Large intestine (tissue), 3 donors: ENCODE measurements at regions not wholly inside any gene's neighbourhood (a gene's known extent, or its start where the extent isn't known, plus 50 kb on each side); places are given as distances from the start of the nearest gene placed in this dataset.

Experiments used
- DNase-seq, 2 donors: peaks; one replicate each; pipeline versions ENCODE4 v3.0.0 to v3.0.0-alpha.2; 2013
- H3K27ac ChIP-seq: one replicate; pipeline ENCODE4 v1.5.1; 2013; ENCODE audit warnings: low read length
- H3K27me3 ChIP-seq: 2 replicates; pipeline ENCODE4 v1.6.1; 2013; ENCODE audit warnings: low read length; ENCODE audit not compliant: control insufficient read depth, insufficient read depth
- H3K36me3 ChIP-seq: 2 replicates; pipeline ENCODE4 v1.6.1; 2013; ENCODE audit warnings: low read length; ENCODE audit not compliant: control insufficient read depth, insufficient read depth
- H3K4me1 ChIP-seq: one replicate; pipeline ENCODE4 v1.6.1; 2013; ENCODE audit warnings: low read length; ENCODE audit not compliant: control insufficient read depth, insufficient read depth
- H3K4me3 ChIP-seq: one replicate; pipeline ENCODE4 v1.5.1; 2013; ENCODE audit warnings: low read length
- H3K9me3 ChIP-seq: one replicate; pipeline ENCODE4 v1.6.1; 2013; ENCODE audit warnings: mild to moderate bottlenecking, low read depth, low read length, moderate library complexity; ENCODE audit not compliant: control insufficient read depth
- WGBS: methylation state at CpG from one replicate; pipeline ENCODE4 v1.1.5; 2013; ENCODE audit warnings: low lambda C conversion rate; ENCODE audit not compliant: insufficient coverage; 5-methylcytosine and 5-hydroxymethylcytosine counted together

DNA sequence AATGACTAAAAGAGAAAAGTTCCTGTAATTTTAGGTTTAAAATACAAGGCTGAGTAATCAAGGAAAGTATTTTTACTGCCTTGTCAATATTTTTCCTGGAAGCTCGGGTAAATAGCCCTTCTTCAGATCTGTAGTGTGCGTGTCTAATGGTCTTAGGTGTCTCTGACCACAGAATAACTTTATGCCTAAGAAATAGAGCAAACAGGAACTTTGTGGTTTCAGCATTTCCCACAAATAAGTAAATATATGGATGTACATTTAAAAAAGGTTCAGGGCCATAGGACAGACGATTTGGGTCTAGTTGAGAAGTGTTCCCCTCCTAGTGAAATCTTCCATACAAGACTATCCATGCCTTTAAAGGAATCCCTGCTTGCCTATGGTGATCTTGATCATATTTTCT is 107.0 kb downstream of the ZC3H11B start:
- no peak overlapping the region for H3K27ac ChIP-seq
- H3K9me3 ChIP-seq = no peaks in the 10 kb centered on the region
- no peak overlapping the region for H3K4me3 ChIP-seq
- H3K36me3 ChIP-seq = no peaks in the 10 kb centered on the region
- H3K4me1 ChIP-seq = no peaks in the 10 kb centered on the region
- H3K27me3 ChIP-seq = no peaks in the 10 kb centered on the region
- WGBS = 50% methylated on average over 1 of the region's 3 CpGs
- DNase-seq = no peak

DNA sequence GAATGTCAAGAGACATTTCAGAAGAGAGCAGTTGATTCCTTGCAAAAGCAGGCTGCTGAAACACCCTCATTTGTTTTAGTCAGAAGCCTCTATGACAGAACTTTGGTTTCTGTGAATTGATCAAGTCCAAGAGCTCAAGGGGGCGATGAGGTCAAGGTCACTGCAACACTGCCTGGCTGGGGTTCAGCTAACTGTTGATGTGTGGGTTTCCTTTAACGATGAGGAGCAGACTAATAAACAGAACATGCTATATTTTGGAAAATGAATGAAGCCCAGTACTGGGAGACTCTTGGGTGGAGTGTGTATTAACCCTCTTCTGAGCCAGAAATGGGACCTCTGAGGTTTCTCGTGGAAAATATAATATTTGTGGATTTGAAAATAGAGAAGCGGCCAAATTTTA is 109.3 kb downstream of the ZC3H11B start:
- WGBS = 71% methylated on average over 1 of the region's 4 CpGs
- Histone ChIP-seq H3K36me3 (no peaks in the 10 kb centered on the region), H3K4me1 (no peaks in the 10 kb centered on the region)

DNA sequence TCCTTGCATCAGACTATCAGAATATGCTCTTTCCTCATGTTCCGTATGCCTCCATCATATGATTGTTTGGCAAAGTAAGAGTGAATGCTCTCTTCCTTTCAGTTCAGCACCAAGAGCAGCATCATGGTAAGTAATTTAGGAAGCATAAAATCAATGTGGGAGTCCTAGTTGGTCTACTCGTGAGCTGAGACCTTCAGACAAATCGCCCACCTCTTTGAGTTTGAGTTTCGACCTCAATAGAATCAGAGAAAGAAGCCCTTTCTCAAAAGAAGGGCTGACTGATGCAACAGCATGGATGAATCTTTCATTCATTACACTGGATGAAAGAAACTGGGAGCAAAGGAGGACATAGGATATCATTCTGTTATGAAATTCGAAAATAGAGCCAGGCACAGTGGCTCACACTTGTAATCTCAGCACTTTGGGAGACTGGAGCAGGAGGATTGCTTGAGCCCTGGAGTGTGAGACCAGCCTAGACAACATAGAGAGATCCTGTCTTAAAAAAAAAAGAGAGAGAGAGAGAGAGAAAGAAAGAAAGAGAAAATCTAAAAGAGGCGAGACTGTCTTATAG is 112.5 kb downstream of the ZC3H11B start:
- Histone ChIP-seq H3K36me3 (no peaks in the 10 kb centered on the region), H3K27ac (no peak overlapping the region), H3K4me1 (no peaks in the 10 kb centered on the region), H3K9me3 (no peaks in the 10 kb centered on the region), H3K27me3 (no peaks in the 10 kb centered on the region), H3K4me3 (no peak overlapping the region)
- 100% methylated on average over 1 of the region's 6 CpGs for whole genome bisulfite sequencing
- no peak for DNase-seq

More for the DNA sequence above, 109.3 kb downstream of the ZC3H11B start:
- Histone ChIP-seq H3K27ac (no peak overlapping the region), H3K27me3 (no peaks in the 10 kb centered on the region), H3K9me3 (no peaks in the 10 kb centered on the region), H3K4me3 (no peak overlapping the region)
- no peak for DNase-seq

DNA sequence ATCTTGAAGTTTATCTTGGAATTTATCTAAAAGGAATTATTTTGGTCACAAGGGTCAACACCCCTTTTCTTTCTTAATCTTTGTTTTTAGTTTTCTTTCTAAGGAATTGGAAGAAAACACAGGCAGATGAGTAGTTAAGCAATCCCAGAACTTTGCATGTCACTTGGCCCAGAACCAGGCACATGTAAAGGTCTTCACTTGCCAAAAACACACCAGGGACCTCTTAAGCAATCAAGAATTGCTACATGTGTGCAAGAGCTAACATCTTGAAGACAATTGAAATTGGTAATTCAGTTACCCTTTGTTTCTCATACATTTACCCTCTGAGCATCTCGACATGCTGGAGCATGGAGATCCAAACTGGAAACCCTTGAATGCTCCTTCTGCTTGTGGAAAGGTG is 114.2 kb downstream of the ZC3H11B start:
- H3K4me1 ChIP-seq = no peaks in the 10 kb centered on the region
- no peaks in the 10 kb centered on the region for H3K27me3 ChIP-seq
- H3K36me3 ChIP-seq = no peaks in the 10 kb centered on the region
- no CpG with 5 or more reads among the region's 1 CpG for WGBS
- no peak overlapping the region for H3K4me3 ChIP-seq
- DNase-seq = no peak
- H3K27ac ChIP-seq = no peak overlapping the region
- no peaks in the 10 kb centered on the region for H3K9me3 ChIP-seq

DNA sequence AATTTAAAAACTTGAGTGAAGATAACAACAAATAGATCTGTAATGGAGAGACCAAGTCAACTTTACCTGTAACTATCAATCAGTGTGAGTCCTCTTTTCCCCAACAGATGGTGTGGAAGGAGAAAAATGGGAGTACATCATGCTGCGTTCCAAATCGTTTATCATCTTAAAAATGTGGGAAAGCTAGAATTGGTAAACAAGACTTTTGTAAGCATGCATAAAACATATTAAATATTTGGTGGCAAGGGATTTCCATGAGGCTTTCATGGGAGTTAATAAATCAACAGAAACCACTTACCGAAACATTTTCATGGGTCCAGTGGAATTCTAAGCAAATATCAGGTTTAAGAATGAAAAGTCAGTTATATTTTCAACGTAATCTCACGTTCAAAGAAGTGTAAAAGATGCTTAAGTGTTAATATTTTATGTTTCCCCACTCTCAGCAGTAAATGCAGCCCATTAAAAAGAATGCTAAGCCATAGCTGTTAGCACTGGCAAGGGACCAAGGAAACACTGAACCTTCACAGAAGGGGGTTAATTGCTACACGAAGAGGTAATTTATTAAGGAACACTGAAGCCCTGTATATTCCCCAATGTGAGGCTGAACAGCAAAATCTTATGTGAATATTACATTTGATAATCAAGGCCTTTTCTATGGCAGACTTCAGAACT is 117.0 kb downstream of the ZC3H11B start:
- Histone ChIP-seq H3K9me3 (no peaks in the 10 kb centered on the region), H3K4me1 (no peaks in the 10 kb centered on the region), H3K27me3 (no peaks in the 10 kb centered on the region), H3K36me3 (no peaks in the 10 kb centered on the region), H3K4me3 (no peak overlapping the region), H3K27ac (no peak overlapping the region)
- 80% methylated on average over 1 of the region's 6 CpGs for WGBS
- no peak for DNase-seq

DNA sequence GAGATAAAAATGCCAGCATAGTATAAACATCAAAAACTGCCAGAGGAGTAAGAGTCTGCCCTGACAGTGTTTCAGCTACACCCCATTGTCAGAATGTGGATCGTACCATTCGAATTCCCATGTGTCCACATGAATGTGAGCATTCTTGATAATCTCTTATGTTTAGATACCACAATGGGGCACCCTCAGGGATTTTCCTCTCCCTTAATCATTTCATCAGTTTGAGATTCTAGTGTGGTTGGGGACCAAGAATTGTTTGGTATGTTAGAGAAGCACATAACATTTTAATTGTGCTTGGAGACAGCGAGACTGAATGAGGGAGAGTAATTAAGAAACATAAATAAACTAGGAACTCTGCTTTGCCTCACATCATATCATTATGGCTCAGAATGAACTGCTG is 120.2 kb downstream of the ZC3H11B start:
- no peaks in the 10 kb centered on the region for H3K36me3 ChIP-seq
- no peaks in the 10 kb centered on the region for H3K27me3 ChIP-seq
- no peak for DNase-seq
- no peak overlapping the region for H3K27ac ChIP-seq
- no peak overlapping the region for H3K4me3 ChIP-seq
- H3K9me3 ChIP-seq = no peaks in the 10 kb centered on the region
- H3K4me1 ChIP-seq = no peaks in the 10 kb centered on the region
- 78% methylated on average over 1 of the region's 3 CpGs for WGBS

DNA sequence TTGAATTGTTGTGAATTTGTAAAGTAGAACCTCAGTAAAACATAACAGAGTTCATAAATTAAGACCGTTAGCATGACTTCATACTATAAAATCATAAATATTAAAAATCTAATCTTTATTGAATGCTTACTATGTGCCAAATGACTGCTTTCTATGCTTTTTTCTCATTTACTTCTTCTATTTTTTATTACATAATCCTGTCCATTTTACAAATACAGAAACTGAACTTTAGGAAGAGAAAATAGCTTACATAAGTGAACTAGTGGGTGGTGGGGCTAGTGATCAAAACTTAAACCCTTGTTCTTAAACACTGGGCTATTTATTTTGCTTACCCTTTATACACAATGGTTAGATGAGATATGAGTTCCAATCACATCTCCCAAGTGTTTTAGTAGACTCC is 122.3 kb downstream of the ZC3H11B start:
- Histone ChIP-seq H3K4me3 (no peak overlapping the region), H3K27me3 (no peaks in the 10 kb centered on the region), H3K9me3 (no peaks in the 10 kb centered on the region), H3K4me1 (no peaks in the 10 kb centered on the region), H3K27ac (no peak overlapping the region), H3K36me3 (no peaks in the 10 kb centered on the region)
- no peak for DNase-seq
- 100% methylated on average over 1 of the region's 1 CpG for WGBS

DNA sequence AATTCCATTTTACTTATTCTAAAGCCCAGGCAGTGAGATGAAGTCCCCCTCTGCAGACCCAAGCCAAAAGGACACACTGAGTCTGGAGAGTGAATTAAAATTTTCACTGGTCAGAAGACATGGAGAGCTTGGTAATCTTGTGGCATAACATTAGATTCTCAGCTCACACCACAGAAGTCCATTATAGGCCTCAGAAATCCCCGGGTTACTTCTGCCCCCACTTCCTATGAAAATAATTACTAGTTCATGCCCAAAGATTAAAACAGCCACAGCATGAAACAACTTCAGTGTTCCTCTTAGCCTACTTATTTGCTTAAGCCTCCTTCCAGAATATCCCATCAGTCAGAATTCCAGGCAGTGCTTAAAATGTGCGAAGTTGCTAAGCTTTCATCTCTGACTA is 123.3 kb downstream of the ZC3H11B start:
- H3K27ac ChIP-seq = no peak overlapping the region
- no peaks in the 10 kb centered on the region for H3K4me1 ChIP-seq
- H3K27me3 ChIP-seq = no peaks in the 10 kb centered on the region
- no peaks in the 10 kb centered on the region for H3K36me3 ChIP-seq
- H3K4me3 ChIP-seq = no peak overlapping the region
- H3K9me3 ChIP-seq = no peaks in the 10 kb centered on the region
- no peak for DNase-seq
- 60% methylated on average over 1 of the region's 2 CpGs for WGBS

DNA sequence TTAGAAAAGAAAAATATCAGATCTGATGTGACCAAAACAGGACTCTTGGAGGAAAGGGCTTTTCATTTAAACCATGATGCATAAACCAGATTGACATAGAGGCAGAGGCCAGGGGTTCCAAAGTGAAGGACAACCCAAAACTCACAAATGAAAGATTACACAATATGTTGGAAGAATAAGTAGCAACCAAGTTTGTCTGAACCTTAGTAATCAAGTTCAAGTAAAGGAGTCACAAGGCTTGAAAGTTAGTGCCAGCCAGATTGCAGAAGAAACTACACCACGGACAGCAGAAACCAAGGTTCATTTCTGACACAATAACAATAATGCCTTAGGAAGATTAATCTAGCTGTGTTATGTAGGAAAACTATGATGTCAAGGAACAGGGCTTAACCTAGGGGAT is 124.6 kb downstream of the ZC3H11B start:
- Histone ChIP-seq H3K4me1 (no peaks in the 10 kb centered on the region), H3K4me3 (no peak overlapping the region), H3K36me3 (no peaks in the 10 kb centered on the region), H3K27me3 (no peaks in the 10 kb centered on the region), H3K27ac (no peak overlapping the region), H3K9me3 (no peaks in the 10 kb centered on the region)
- WGBS = no CpG with 5 or more reads among the region's 1 CpG
- DNase-seq = no peak

DNA sequence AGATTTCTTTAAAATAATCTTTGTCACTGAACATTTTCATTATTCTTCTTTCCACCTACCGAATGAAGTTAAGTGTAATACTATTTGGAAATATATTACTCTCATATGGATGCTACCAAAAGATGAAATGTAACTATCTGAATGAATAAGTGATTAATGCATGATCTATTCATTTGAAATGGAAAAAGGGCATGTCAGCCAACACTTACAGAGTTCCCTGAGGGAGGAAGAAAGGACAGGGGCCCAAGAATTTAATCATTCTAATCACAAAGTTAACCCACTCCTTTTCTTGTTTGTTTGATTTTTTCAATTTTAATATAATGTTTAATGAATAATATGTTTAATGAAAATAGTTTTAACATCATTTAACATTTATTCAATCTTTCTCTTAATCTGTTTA is 129.4 kb downstream of the ZC3H11B start:
- H3K27me3 ChIP-seq = no peaks in the 10 kb centered on the region
- no peak overlapping the region for H3K27ac ChIP-seq
- no peaks in the 10 kb centered on the region for H3K4me1 ChIP-seq
- H3K36me3 ChIP-seq = no peaks in the 10 kb centered on the region
- DNase-seq = no peak
- no peaks in the 10 kb centered on the region for H3K9me3 ChIP-seq
- 100% methylated on average over 1 of the region's 1 CpG for WGBS
- H3K4me3 ChIP-seq = no peak overlapping the region

DNA sequence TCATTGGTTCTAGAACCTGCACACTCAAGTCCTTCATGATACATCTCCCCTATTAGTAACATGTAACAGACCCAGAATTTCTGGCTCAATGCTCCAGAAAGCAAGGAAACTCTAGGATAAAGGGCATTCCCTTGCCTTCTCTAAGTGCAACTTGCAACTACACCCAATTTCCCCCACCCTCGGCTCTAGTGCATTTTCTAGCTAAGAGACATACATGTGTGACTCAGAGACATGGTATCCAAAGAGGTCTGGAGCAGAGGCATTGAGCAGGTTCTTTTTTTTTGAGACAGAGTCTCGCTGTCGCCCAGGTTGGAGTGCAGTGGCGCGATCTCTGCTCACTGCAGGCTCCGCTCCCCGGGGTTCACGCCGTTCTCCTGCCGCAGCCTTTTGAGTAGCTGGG is 132.9 kb downstream of the ZC3H11B start:
- no peak for DNase-seq
- Histone ChIP-seq H3K27ac (no peak overlapping the region), H3K36me3 (no peaks in the 10 kb centered on the region), H3K9me3 (no peaks in the 10 kb centered on the region), H3K4me1 (no peaks in the 10 kb centered on the region), H3K27me3 (no peaks in the 10 kb centered on the region), H3K4me3 (no peak overlapping the region)
- WGBS = no CpG with 5 or more reads among the region's 10 CpGs
